Ecto neural progenitor cell (in vitro differentiated cells): ENCODE measurements at regions not wholly inside any gene's neighbourhood (a gene's known extent, or its start where the extent isn't known, plus 50 kb on each side); places are given as distances from the start of the nearest gene placed in this dataset.

Experiments used
- DNase-seq: peaks from one replicate; pipeline ENCODE4 v3.0.0-alpha.2; 2018; ENCODE audit warnings: low spot score

GRCh38 chr6:45741437-45742171, 274.1 kb downstream of the CLIC5 start:
- no peak for DNase-seq

GRCh38 chr6:45739058-45739457, 276.6 kb downstream of the CLIC5 start:
- DNase-seq, result no peak

GRCh38 chr6:45738057-45738455, 277.6 kb downstream of the CLIC5 start:
- DNase-seq, result no peak

GRCh38 chr6:45737331-45738056, 278.2 kb downstream of the CLIC5 start:
- DNase-seq, result no peak

- no peak for DNase-seq
Measured at GRCh38 chr6:45736134-45736533, 279.5 kb downstream of the CLIC5 start.

GRCh38 chr6:45732731-45733130, 282.9 kb downstream of the CLIC5 start:
- no peak for DNase-seq

- DNase-seq, result no peak
Measured at GRCh38 chr6:45730232-45730631, 285.4 kb downstream of the CLIC5 start.

- DNase-seq, result no peak
Measured at GRCh38 chr6:45728674-45729073, 287.0 kb downstream of the CLIC5 start.

- no peak for DNase-seq
Measured at GRCh38 chr6:45727819-45728449, 287.7 kb downstream of the CLIC5 start.

- DNase-seq, result no peak
Measured at GRCh38 chr6:45727228-45727627, 288.4 kb downstream of the CLIC5 start.

- DNase-seq, result no peak
Measured at GRCh38 chr6:45726444-45726843, 289.2 kb downstream of the CLIC5 start.

- no peak for DNase-seq
Measured at GRCh38 chr6:45724511-45724910, 291.1 kb downstream of the CLIC5 start.

GRCh38 chr6:45724027-45724426, 291.6 kb downstream of the CLIC5 start:
- DNase-seq, result no peak

- no peak for DNase-seq
Measured at GRCh38 chr6:45722876-45723275, 292.8 kb downstream of the CLIC5 start.

- DNase-seq, result no peak
Measured at GRCh38 chr6:45721665-45722064, 294.0 kb downstream of the CLIC5 start.

GRCh38 chr6:45718871-45719270, 296.8 kb downstream of the CLIC5 start:
- no peak for DNase-seq

GRCh38 chr6:45718131-45718530, 297.5 kb downstream of the CLIC5 start:
- no peak for DNase-seq

- DNase-seq, result no peak
Measured at GRCh38 chr6:45717715-45718114, 297.9 kb downstream of the CLIC5 start.

- no peak for DNase-seq
Measured at GRCh38 chr6:45717027-45717426, 298.6 kb downstream of the CLIC5 start.

GRCh38 chr6:45715508-45715803, 300.2 kb downstream of the CLIC5 start:
- no peak for DNase-seq

- DNase-seq, result peak; percentile 65
Measured at GRCh38 chr6:45714741-45715507, 300.7 kb downstream of the CLIC5 start.

- DNase-seq, result no peak
Measured at GRCh38 chr6:45714006-45714730, 301.5 kb downstream of the CLIC5 start.
